Kidney glomerular epithelial cell (primary cell): ENCODE measurements at regions not wholly inside any gene's neighbourhood (a gene's known extent, or its start where the extent isn't known, plus 50 kb on each side); places are given as distances from the start of the nearest gene placed in this dataset.
"Not testable (repeated sequence)": the region's sequence is repeated elsewhere in the genome, so short reads cannot be mapped to it uniquely, and the experiment has no call there.

Experiments
- DNase-seq: peaks from one replicate; lab custom pipeline; 2025; lab: John Stamatoyannopoulos, UW

DNA sequence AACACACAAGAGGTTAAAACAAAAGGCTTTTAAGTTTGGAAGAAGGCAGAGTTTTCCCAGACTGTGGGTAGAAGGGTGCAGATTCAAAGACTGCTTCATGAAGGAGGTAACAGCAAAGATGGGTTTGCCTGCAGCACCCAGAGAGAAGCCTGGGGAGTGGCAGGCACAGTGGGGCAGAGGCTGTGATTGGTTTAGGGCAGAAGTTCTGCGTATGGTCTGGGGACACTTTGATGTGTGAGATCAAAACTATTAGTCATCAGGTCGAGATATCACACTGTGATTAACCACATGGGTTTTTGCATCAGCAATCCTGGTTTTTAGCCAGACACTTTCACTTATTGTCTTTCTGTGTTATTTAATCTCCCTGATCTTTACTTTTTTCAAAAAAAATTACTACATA, 188.8 kb upstream of the GLRA1 start:
- no peak for DNase-seq

GRCh38 chr5:152107220-152107619, 182.6 kb upstream of the GLRA1 start:
- no peak for DNase-seq

DNA sequence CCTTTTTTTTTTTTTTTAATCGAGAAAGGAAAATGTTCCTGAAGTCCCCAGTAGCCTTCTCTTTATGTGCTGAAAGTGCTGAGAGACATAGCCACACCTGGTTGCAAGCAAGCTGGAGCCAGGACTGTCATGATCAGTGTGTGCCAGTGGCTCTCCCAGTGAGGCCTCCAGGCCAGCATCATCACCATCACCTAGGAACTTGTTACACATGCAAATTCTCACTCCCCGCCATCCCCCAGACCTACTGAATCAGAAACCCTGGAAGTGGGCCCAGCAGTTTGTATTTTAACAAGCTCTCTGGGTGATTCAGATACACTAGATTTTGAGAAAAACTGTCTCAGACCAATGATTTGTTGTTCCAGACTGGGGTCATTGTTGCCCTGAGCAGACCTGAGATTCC, 181.9 kb upstream of the GLRA1 start:
- no peak for DNase-seq

GRCh38 chr5:152105085-152105484, 180.4 kb upstream of the GLRA1 start:
- no peak for DNase-seq

DNA sequence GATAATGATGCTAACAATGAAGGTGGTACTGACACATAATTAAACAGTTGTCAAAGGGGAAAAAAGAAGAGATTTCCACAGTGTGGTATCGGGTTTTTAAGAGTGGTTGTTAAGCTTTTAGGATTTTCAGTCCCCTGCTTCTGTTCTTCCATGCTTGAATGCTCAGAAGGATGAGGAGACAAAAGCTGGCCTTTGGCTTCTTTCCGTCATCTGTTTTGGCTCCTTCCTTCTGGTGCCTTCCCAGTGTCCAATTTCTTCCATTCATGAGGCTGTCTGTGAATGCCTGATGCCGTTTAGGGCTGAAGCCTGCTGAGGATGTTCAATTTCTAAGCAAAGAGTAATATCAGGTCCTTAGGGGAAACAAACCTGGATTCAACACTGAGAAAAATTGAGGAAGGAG, 179.6 kb upstream of the GLRA1 start:
- no peak for DNase-seq

DNA sequence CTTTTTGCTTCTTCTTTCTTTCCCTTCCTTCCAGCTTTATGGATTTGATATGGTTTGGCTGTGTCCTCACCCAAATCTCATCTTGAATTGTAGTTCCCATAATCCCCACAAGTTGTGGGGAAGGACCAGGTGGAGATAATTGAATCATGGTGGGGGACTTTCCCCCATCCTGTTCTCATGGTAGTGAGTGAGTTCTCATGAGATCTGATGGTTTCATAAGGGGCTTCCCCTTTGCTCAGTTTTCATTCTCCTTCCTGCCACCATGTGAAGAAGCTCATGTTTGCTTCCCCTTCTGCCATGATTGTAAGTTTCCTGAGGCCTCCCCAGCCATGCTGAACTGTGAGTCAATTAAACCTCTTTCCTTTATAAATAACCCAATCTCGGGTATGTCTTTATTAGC, 178.3 kb upstream of the GLRA1 start:
- DNase-seq, result not testable (repeated sequence)

GRCh38 chr5:152102057-152102456, 177.4 kb upstream of the GLRA1 start:
- DNase-seq, result no peak

DNA sequence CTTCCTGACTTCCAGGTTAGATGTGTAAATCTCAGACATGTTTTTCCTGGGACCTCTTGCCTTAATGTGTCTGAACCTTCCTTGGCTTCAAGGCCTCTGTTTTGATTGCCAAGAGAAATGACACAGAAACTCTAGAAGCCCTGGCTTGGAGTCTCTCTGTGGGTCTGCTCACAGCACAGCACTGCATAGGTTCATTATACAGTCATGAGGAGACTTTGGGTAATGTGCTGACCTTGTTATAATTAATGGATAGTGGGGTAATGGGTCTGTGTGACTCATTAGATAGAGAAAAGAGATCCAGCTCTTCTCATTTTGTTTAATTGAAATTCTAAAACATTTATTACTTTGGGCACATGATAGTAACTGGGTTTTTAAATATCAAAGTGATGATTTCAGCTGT, 175.8 kb upstream of the GLRA1 start:
- DNase-seq, result no peak

DNA sequence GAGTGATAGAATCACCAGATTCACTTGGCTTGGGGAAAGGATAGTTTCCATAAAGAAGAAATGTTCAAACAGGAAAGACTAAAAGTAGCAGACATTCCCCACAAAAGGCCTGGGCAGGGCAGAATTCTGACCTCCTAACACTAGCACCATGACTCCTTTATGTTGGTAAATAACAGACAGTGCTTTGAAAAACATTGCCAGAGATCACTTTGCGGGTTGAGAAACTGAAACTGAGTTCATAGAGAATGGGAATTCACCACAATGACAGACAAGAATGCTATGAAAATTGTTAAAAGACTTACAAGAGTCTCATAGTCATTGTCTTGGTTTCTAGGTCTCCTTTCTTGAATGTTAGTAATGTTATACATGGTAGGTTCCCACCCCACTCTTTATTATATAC, 172.5 kb upstream of the GLRA1 start:
- DNase-seq, result no peak

DNA sequence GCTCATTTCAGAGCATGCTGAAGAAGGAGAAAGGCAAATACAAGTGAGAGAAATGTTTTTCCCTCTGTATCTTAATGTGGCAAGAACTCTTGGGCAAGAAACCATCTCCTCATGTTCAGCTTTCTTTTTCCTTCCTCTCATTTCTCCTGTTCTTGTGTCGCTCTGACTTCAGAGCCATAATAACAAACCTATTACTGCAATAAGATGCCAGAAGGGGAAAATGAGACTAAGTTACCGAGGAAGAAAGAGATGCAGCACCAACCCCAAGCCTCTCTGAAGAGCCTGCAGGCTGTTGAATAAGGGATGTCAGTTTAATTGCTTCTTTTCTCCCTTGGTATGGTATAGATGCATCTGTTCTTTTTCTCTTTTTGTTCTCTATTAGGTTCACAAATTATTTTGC, 170.1 kb upstream of the GLRA1 start:
- DNase-seq, result no peak

GRCh38 chr5:152094060-152094459, 169.4 kb upstream of the GLRA1 start:
- DNase-seq, result no peak

- no peak for DNase-seq
Observed at GRCh38 chr5:152092580-152092979, 167.9 kb upstream of the GLRA1 start.

DNA sequence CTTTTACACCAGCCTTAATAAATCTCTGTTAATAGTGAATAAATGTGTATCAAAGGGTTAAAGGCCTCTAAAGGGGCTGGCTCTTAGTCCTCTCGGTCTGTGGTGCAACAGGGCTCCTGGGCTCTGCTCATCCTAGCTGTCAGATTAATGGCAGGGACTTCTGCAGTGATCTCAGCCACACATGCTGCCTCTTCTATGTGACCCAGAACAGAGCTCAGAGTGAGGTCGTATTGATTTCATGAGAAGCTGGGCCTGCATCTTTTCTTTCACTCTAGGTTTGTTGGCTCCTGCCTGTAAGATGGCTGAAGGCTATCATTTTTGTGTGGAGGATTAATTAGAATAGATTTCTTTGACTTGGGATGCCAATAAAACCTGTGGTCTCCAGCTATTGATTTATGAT, 165.0 kb upstream of the GLRA1 start:
- no peak for DNase-seq

DNA sequence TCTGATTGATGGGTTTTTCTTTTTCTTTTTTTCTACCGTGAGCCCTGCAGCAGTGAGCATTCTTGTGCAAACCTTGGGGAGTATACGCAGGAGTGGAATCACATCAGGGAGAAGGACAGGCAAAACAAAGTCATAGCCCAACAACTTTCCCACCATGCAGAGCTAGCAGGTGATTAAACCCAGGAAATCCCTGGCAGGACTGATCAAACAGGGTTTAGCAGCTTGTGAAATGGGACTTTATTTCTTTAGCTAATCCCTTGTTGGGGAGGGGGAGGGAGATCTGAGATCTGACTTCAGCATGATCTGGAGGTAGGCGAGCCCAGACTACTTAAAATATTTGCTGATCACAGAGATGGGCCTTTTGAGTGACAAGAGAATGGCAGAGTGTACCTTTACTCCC, 162.0 kb upstream of the GLRA1 start:
- no peak for DNase-seq

- no peak for DNase-seq
Observed at GRCh38 chr5:152084476-152084875, 159.8 kb upstream of the GLRA1 start.

DNA sequence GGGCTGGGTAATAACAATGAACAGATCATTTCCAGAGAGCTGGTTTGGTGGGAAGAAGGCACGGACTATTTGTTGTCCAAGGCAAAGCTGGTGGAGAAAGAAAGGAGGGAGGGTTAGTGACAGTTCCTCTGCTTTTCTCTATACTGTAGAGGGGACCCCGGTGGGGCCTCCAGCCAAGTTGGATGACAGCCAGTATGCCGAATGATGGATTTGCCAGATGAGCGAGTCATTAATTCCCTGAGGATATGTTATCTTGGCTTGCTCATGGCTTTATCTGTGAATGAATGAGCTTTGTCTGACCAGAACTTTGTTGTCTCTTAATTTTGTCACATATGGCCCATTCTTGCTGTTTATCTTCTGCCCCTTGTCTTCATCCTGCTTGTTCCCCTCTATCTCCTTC, 158.6 kb upstream of the GLRA1 start:
- DNase-seq, result no peak

GRCh38 chr5:152072091-152072490, 147.4 kb upstream of the GLRA1 start:
- no peak for DNase-seq

GRCh38 chr5:152070591-152070990, 145.9 kb upstream of the GLRA1 start:
- no peak for DNase-seq

GRCh38 chr5:152066784-152067183, 142.1 kb upstream of the GLRA1 start:
- DNase-seq, result no peak

GRCh38 chr5:152063004-152063403, 138.4 kb upstream of the GLRA1 start:
- DNase-seq, result no peak

GRCh38 chr5:152061095-152061494, 136.4 kb upstream of the GLRA1 start:
- no peak for DNase-seq

DNA sequence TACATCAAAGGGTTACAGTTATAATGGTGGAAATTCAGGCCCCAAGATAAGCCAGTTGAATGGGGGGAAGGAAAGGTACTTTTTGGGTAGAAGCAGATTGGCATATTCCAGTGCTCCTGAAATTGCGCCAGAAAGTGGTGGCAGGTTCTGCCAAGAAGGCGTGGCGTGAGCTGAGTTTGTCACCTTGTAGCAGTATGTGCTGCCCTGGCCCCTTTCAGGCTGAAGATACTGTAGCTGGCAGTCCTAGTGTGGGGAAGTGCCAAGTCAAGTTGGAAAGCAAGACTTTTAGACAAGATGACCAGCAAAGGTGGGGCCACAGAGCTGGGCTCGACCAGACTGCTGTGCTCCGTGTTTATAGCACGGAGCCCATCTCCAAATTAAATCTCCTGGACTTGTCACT, 133.6 kb upstream of the GLRA1 start:
- no peak for DNase-seq

DNA sequence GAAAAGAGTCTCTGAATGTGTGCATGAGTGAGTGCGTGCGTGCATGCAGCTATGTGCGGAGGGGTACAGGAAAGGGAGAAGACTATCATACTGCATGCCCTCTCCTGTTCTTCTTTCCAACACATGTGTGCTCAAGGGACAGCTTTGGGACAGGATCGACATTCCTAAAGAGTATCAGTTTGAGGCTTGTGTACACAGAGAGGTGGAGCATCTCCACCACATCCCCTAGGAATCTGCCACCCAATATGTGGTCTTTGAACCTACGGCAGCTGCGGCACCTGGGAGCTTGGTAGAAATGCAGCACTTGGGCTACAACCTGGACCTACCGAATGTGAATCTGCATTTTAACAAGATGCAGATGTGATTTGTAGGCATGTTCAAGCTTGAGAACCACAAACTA, 132.3 kb upstream of the GLRA1 start:
- DNase-seq, result no peak

DNA sequence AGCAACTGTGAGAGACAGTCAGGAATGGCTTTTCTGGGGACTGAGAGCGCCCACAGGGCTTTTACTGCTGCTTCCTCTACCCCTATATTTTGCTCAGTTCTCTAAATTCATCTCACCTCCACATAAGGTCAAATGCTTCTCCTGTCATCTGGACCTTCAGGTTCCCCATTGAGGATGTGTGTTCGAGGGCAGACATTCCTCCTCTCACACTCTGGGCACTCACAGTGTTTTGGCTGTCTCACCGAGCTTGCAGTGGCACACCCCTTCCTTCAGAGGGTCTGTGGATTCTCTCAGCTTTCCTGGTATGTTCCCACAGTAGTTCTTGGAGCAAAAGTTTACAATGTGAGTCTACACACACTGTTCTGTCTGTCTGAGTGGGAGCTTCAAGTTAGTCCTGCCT, 127.8 kb upstream of the GLRA1 start:
- DNase-seq, result no peak
